ENCODE measurements at regions not wholly inside any gene's neighbourhood (a gene's known extent, or its start where the extent isn't known, plus 50 kb on each side); places are given as distances from the start of the nearest gene placed in this dataset.

GRCh38 chr2:118309257-118309945 lies 221.1 kb downstream of the INSIG2 start:
- TF ChIP-seq, protein P1, sequence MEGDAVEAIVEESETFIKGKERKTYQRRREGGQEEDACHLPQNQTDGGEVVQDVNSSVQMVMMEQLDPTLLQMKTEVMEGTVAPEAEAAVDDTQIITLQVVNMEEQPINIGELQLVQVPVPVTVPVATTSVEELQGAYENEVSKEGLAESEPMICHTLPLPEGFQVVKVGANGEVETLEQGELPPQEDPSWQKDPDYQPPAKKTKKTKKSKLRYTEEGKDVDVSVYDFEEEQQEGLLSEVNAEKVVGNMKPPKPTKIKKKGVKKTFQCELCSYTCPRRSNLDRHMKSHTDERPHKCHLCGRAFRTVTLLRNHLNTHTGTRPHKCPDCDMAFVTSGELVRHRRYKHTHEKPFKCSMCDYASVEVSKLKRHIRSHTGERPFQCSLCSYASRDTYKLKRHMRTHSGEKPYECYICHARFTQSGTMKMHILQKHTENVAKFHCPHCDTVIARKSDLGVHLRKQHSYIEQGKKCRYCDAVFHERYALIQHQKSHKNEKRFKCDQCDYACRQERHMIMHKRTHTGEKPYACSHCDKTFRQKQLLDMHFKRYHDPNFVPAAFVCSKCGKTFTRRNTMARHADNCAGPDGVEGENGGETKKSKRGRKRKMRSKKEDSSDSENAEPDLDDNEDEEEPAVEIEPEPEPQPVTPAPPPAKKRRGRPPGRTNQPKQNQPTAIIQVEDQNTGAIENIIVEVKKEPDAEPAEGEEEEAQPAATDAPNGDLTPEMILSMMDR (IDR thresholded peaks at IDR 0.05; ENCODE audit: insufficient read depth, low read length, poor library complexity, severe bottlenecking): no peak
- TF ChIP-seq EZH2phosphoT487 (conservative IDR thresholded peaks at IDR 0.05; ENCODE audit: low read length): no peak

Measured in SU-DHL-6 (cell line).